A673 (cell line): ENCODE measurements at regions not wholly inside any gene's neighbourhood (a gene's known extent, or its start where the extent isn't known, plus 50 kb on each side); places are given as distances from the start of the nearest gene placed in this dataset.

Experiments
- BruUV-seq: library from RNA; stranded (reverse); fragments of 400-500 nt; replicated peaks from 2 replicates; lab custom pipeline; 2021; lab: Mats Ljungman, UMichigan
- CTCF ChIA-PET: fragments of 300-600 bp; sonication (Branson Sonifier 250); formaldehyde crosslinking; loops from one replicate; lab custom pipeline; 2022; ENCODE audit warnings: antibody characterized with exemption; lab: Charles Lee
- POLR2A ChIA-PET: fragments of 300-600 bp; sonication (Branson Sonifier 250); formaldehyde crosslinking; loops from one replicate; lab custom pipeline; 2022; ENCODE audit warnings: antibody characterized with exemption; ENCODE audit not compliant: low non-redundant PET; lab: Charles Lee
- DNase-seq: peaks from one replicate; pipeline ENCODE4 v3.0.0-alpha.2; 2015; ENCODE audit warnings: low spot score
- H3K27ac ChIP-seq: fragments of 200-600 bp; sonication (generic); 2 replicates; pipeline ENCODE4 v1.5.1; 2016; ENCODE audit warnings: mixed run types, low read depth, mild to moderate bottlenecking, mixed read lengths, antibody characterized with exemption, low read length; ENCODE audit not compliant: poor library complexity, severe bottlenecking
- H3K27me3 ChIP-seq: fragments of 200-600 bp; sonication (generic); replicated peaks from 2 replicates; pipeline ENCODE4 v1.6.1; 2017; ENCODE audit warnings: mixed run types, low read depth, mild to moderate bottlenecking, mixed read lengths, antibody characterized with exemption, low read length; ENCODE audit not compliant: insufficient read depth, poor library complexity
- H3K36me3 ChIP-seq: fragments of 200-600 bp; sonication (generic); 2 replicates; pipeline ENCODE4 v1.6.1; 2016; ENCODE audit warnings: mixed run types, mild to moderate bottlenecking, mixed read lengths, antibody characterized with exemption, low read length; ENCODE audit not compliant: insufficient read depth, poor library complexity, severe bottlenecking
- H3K4me1 ChIP-seq: fragments of 200-600 bp; sonication (generic); 2 replicates; pipeline ENCODE4 v1.6.1; 2017; ENCODE audit warnings: mixed run types, mild to moderate bottlenecking, mixed read lengths, antibody characterized with exemption, low read length; ENCODE audit not compliant: insufficient read depth, poor library complexity, severe bottlenecking
- H3K4me3 ChIP-seq: fragments of 200-600 bp; sonication (generic); 2 replicates; pipeline ENCODE4 v1.5.1; 2016; ENCODE audit warnings: low read depth, mixed run types, mild to moderate bottlenecking, mixed read lengths, low read length; ENCODE audit not compliant: poor library complexity, severe bottlenecking
- H3K9me3 ChIP-seq: fragments of 200-600 bp; sonication (generic); 2 replicates; pipeline ENCODE4 v1.6.1; 2016; ENCODE audit warnings: mixed run types, low read depth, mild to moderate bottlenecking, mixed read lengths, antibody characterized with exemption, low read length; ENCODE audit not compliant: poor library complexity, severe bottlenecking
- CTCF ChIP-seq: fragments of 300-800, 200-600 bp; sonication (generic); conservative IDR thresholded peaks from 2 replicates; pipeline ENCODE4 v1.5.1; 2017; ENCODE audit warnings: low read depth, mild to moderate bottlenecking, antibody characterized with exemption, low read length, moderate library complexity, mixed read lengths
- EZH2 ChIP-seq: fragments of 200-600 bp; sonication (generic); IDR thresholded peaks from 2 replicates; pipeline ENCODE4 v1.6.1; 2017; ENCODE audit warnings: borderline replicate concordance, low read depth, mild to moderate bottlenecking, mixed read lengths, antibody characterized with exemption, low read length; ENCODE audit not compliant: poor library complexity, severe bottlenecking
- intact Hi-C: fragments of 100-400 bp; cut with micrococcal nuclease; formaldehyde crosslinking; loops from one replicate; pipeline ENCODE4 v1.10.0; 2022; ENCODE audit not compliant: unreplicated experiment

- H3K9me3 ChIP-seq, result peaks cover 5% of the 10 kb centered on the region
- H3K27ac ChIP-seq, result no peak overlapping the region
- ChIA-PET CTCF (no interaction called here), POLR2A (no interaction called here)
- TF ChIP-seq EZH2 (no peak), CTCF (no peak)
- no peaks in the 10 kb centered on the region for H3K27me3 ChIP-seq
- H3K36me3 ChIP-seq, result no peaks in the 10 kb centered on the region
- no TSS peak for BruUV-seq
- no peak for DNase-seq
- H3K4me1 ChIP-seq, result peaks cover 23% of the 10 kb centered on the region
- intact Hi-C loops, result no loop called here
- H3K4me3 ChIP-seq, result no peak overlapping the region
Observed at GRCh38 chr6:168190014-168190405, 111.0 kb upstream of the FRMD1 start.

GRCh38 chr6:168189200-168190013 is 110.4 kb upstream of the FRMD1 start:
- Histone ChIP-seq H3K4me1 (peaks cover 23% of the 10 kb centered on the region), H3K4me3 (no peak overlapping the region), H3K9me3 (peaks cover 5% of the 10 kb centered on the region), H3K27me3 (no peaks in the 10 kb centered on the region), H3K27ac (no peak overlapping the region), H3K36me3 (no peaks in the 10 kb centered on the region)
- BruUV-seq, result no TSS peak
- intact Hi-C loops, result no loop called here
- no peak for DNase-seq
- CTCF ChIA-PET, result no interaction called here
- TF ChIP-seq EZH2, result no peak
- no peak for TF ChIP-seq CTCF
- POLR2A ChIA-PET, result no interaction called here

- TF ChIP-seq CTCF, result no peak
- no peak for TF ChIP-seq EZH2
- CTCF ChIA-PET, result no interaction called here
- no TSS peak for BruUV-seq
- POLR2A ChIA-PET, result no interaction called here
- H3K27ac ChIP-seq, result no peak overlapping the region
- intact Hi-C loops, result no loop called here
- H3K4me1 ChIP-seq, result peaks cover 29% of the 10 kb centered on the region
- no peaks in the 10 kb centered on the region for H3K27me3 ChIP-seq
- H3K36me3 ChIP-seq, result no peaks in the 10 kb centered on the region
- H3K9me3 ChIP-seq, result peaks cover 5% of the 10 kb centered on the region
- no peak overlapping the region for H3K4me3 ChIP-seq
- no peak for DNase-seq
Observed at GRCh38 chr6:168188369-168189199, 109.6 kb upstream of the FRMD1 start.
